GM12873 (cell line): ENCODE measurements at regions not wholly inside any gene's neighbourhood (a gene's known extent, or its start where the extent isn't known, plus 50 kb on each side); places are given as distances from the start of the nearest gene placed in this dataset.

Experiments
- CTCF ChIP-seq: IDR thresholded peaks from 2 replicates; pipeline ENCODE4 v1.5.1; 2012; ENCODE audit warnings: low read depth, mild to moderate bottlenecking, moderate library complexity, low read length, control low read depth; ENCODE audit not compliant: insufficient read depth; ENCODE audit errors: missing control alignments

- no peak for TF ChIP-seq CTCF
Observed at GRCh38 chr1:83763361-83764095, 235.4 kb downstream of the TTLL7 start.

- no peak for TF ChIP-seq CTCF
Observed at GRCh38 chr1:83762416-83762815, 236.5 kb downstream of the TTLL7 start.

- TF ChIP-seq CTCF: no peak
Observed at GRCh38 chr1:83762039-83762365, 236.9 kb downstream of the TTLL7 start.

GRCh38 chr1:83761167-83762038, 237.5 kb downstream of the TTLL7 start:
- TF ChIP-seq CTCF: peak; percentile 25

GRCh38 chr1:83760226-83761021, 238.5 kb downstream of the TTLL7 start:
- no peak for TF ChIP-seq CTCF

- TF ChIP-seq CTCF: no peak
Observed at GRCh38 chr1:83756984-83757717, 241.8 kb downstream of the TTLL7 start.
